ENCODE measurements at regions not wholly inside any gene's neighbourhood (a gene's known extent, or its start where the extent isn't known, plus 50 kb on each side); places are given as distances from the start of the nearest gene placed in this dataset.

- TF ChIP-seq CTCF (optimal IDR thresholded peaks at IDR 0.05 in 1 of 3, IDR thresholded peaks at IDR 0.05 in 1 of 3, conservative IDR thresholded peaks at IDR 0.05 in 1 of 3; ENCODE audit: extremely low read depth in 1 of 3, insufficient read depth in 2 of 3, low read length in 3 of 3) (no peak), EZH2 (IDR thresholded peaks at IDR 0.05; ENCODE audit: low read length) (no peak)
These were observed 315.7 kb upstream of the SLITRK5 start for GRCh38 chr13:87355451-87355850.
